ENCODE measurements at regions not wholly inside any gene's neighbourhood (a gene's known extent, or its start where the extent isn't known, plus 50 kb on each side); places are given as distances from the start of the nearest gene placed in this dataset.

DNA sequence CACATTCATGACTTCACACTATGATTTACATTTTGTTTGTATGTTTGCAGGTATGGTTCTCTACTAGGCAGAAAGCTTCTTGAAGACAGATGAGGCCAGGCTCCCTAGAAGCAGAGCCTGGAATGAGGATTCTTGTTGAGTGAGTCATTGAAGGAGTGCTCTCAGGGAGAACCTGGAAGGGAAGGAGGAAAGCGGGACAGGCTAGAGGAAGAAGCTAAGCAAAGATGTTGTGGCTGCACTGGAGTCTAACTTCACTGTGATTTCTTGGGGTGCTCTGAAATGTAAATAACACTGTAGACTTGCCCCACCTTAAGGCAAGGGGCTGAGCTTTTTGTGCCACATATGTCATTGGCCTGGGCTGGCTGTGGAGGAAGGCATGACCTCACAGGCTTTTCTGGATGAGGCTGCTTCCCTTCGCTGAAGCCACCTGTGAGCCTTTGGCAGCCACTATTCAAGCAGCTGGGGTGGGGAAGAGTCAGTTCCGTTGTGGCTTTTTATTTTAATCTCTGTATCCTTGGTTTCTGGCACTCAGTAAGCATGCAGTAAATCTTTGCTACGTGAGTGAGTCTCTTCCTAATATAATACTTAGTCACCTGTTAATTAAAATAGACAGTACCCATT, 307.3 kb downstream of the SV2B start:
- H2AFZ ChIP-seq (ENCODE audit: low read depth, low read length, severe bottlenecking) = no peak overlapping the region
- H3K79me2 ChIP-seq (ENCODE audit: insufficient read depth, low read length) = no peaks in the 10 kb centered on the region
- no peak for TF ChIP-seq EZH2phosphoT487 (conservative IDR thresholded peaks at IDR 0.05; ENCODE audit: low read length)
- TF ChIP-seq, protein P1, sequence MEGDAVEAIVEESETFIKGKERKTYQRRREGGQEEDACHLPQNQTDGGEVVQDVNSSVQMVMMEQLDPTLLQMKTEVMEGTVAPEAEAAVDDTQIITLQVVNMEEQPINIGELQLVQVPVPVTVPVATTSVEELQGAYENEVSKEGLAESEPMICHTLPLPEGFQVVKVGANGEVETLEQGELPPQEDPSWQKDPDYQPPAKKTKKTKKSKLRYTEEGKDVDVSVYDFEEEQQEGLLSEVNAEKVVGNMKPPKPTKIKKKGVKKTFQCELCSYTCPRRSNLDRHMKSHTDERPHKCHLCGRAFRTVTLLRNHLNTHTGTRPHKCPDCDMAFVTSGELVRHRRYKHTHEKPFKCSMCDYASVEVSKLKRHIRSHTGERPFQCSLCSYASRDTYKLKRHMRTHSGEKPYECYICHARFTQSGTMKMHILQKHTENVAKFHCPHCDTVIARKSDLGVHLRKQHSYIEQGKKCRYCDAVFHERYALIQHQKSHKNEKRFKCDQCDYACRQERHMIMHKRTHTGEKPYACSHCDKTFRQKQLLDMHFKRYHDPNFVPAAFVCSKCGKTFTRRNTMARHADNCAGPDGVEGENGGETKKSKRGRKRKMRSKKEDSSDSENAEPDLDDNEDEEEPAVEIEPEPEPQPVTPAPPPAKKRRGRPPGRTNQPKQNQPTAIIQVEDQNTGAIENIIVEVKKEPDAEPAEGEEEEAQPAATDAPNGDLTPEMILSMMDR (IDR thresholded peaks at IDR 0.05; ENCODE audit: insufficient read depth, low read length, poor library complexity, severe bottlenecking) = no peak
- no peaks in the 10 kb centered on the region for H3K9me2 ChIP-seq (replicated peaks; ENCODE audit: insufficient read depth, low read length)
- no peak overlapping the region for H3K4me3 ChIP-seq (ENCODE audit: insufficient read depth, low read length, poor library complexity, severe bottlenecking)
- H4K20me1 ChIP-seq (ENCODE audit: low read depth, low read length) = no peaks in the 10 kb centered on the region
- H3K4me2 ChIP-seq (ENCODE audit: low read depth, low read length, poor library complexity, severe bottlenecking) = no peak overlapping the region
- no peaks in the 10 kb centered on the region for H3K9me3 ChIP-seq (ENCODE audit: insufficient read depth, low read length)
- H3K36me3 ChIP-seq (ENCODE audit: low read length) = no peaks in the 10 kb centered on the region
- H3K27me3 ChIP-seq (ENCODE audit: low read length) = no peaks in the 10 kb centered on the region
- no peak overlapping the region for H3K27ac ChIP-seq (ENCODE audit: low read depth, low read length)
- no peaks in the 10 kb centered on the region for H3F3A ChIP-seq (ENCODE audit: insufficient read depth)
- H3K9ac ChIP-seq (ENCODE audit: low read length) = no peak overlapping the region

DNA sequence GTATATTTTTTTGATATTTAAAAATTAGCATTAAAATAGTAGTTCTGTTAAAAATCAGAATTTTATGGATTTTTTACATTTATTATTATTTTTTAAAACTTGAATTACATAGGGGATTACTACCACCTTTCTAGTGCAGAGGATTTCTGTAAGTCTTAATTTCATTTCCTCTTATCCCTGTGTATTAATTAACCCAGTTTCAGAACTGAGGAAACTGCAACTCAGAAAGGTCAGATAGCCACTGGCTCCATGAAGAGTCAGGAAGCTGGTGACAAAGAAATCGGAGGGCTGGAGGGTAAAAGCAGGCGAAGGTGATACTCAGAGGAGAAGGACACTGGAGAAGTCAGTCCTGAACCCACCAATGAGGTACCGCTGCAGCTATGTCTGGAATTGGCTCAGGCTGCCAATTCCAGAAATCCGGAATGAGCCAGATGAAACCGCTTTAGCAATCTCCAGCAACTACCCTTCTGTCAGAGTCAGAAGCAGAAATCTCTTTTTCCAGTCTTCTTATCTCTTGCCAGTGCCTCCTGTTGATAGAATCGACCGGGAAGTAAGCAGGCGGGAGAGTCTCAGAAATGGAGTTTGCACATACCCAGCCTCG, 308.5 kb downstream of the SV2B start:
- no peak for TF ChIP-seq EZH2phosphoT487 (conservative IDR thresholded peaks at IDR 0.05; ENCODE audit: low read length)
- TF ChIP-seq, protein P1 (IDR thresholded peaks at IDR 0.05; ENCODE audit: insufficient read depth, low read length, poor library complexity, severe bottlenecking) = no peak
- H3K9me2 ChIP-seq (replicated peaks; ENCODE audit: insufficient read depth, low read length) = no peaks in the 10 kb centered on the region
- H3K27ac ChIP-seq (ENCODE audit: low read depth, low read length) = no peak overlapping the region
- no peak overlapping the region for H2AFZ ChIP-seq (ENCODE audit: low read depth, low read length, severe bottlenecking)
- no peak overlapping the region for H3K4me3 ChIP-seq (ENCODE audit: insufficient read depth, low read length, poor library complexity, severe bottlenecking)
- H4K20me1 ChIP-seq (ENCODE audit: low read depth, low read length) = no peaks in the 10 kb centered on the region
- no peaks in the 10 kb centered on the region for H3K9me3 ChIP-seq (ENCODE audit: insufficient read depth, low read length)
- no peaks in the 10 kb centered on the region for H3K27me3 ChIP-seq (ENCODE audit: low read length)
- no peaks in the 10 kb centered on the region for H3F3A ChIP-seq (ENCODE audit: insufficient read depth)
- no peak overlapping the region for H3K9ac ChIP-seq (ENCODE audit: low read length)
- no peaks in the 10 kb centered on the region for H3K79me2 ChIP-seq (ENCODE audit: insufficient read depth, low read length)
- H3K4me2 ChIP-seq (ENCODE audit: low read depth, low read length, poor library complexity, severe bottlenecking) = no peak overlapping the region
- H3K36me3 ChIP-seq (ENCODE audit: low read length) = no peaks in the 10 kb centered on the region

DNA sequence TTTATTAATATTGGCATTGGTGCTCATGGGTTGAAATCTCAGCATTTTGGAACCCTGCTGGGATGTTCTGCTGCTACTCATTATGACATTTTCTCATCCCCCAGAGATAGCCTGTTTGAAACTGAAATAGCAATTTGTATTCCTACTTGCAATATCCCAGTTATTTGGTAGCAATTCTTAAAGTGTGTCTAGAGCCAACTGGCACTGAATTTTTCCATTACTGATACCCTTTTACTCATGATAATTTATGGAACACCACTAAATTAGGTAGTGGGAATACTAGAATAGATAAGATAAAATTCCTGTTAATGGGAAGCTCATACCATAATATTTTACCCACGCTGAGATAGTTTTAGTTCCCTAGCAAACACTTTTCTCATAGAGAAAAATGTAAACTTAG, 309.3 kb downstream of the SV2B start:
- Histone ChIP-seq H3K9me2 (replicated peaks; ENCODE audit: insufficient read depth, low read length) (no peaks in the 10 kb centered on the region), H2AFZ (ENCODE audit: low read depth, low read length, severe bottlenecking) (no peak overlapping the region), H3K9me3 (ENCODE audit: insufficient read depth, low read length) (no peaks in the 10 kb centered on the region), H3K4me2 (ENCODE audit: low read depth, low read length, poor library complexity, severe bottlenecking) (no peak overlapping the region), H3K27me3 (ENCODE audit: low read length) (no peaks in the 10 kb centered on the region), H3F3A (ENCODE audit: insufficient read depth) (no peaks in the 10 kb centered on the region), H3K79me2 (ENCODE audit: insufficient read depth, low read length) (no peaks in the 10 kb centered on the region), H3K36me3 (ENCODE audit: low read length) (no peaks in the 10 kb centered on the region), H4K20me1 (ENCODE audit: low read depth, low read length) (no peaks in the 10 kb centered on the region), H3K27ac (ENCODE audit: low read depth, low read length) (no peak overlapping the region), H3K4me3 (ENCODE audit: insufficient read depth, low read length, poor library complexity, severe bottlenecking) (no peak overlapping the region), H3K9ac (ENCODE audit: low read length) (no peak overlapping the region)
- TF ChIP-seq, protein P1 (IDR thresholded peaks at IDR 0.05; ENCODE audit: insufficient read depth, low read length, poor library complexity, severe bottlenecking) = no peak
- no peak for TF ChIP-seq EZH2phosphoT487 (conservative IDR thresholded peaks at IDR 0.05; ENCODE audit: low read length)

Measured in SU-DHL-6 (cell line).